TTC549 (cell line): ENCODE measurements at regions not wholly inside any gene's neighbourhood (a gene's known extent, or its start where the extent isn't known, plus 50 kb on each side); places are given as distances from the start of the nearest gene placed in this dataset.
"Not testable (repeated sequence)": the region's sequence is repeated elsewhere in the genome, so short reads cannot be mapped to it uniquely, and the experiment has no call there.

Experiments
- FAIRE-seq: peaks from 2 replicates; lab custom pipeline; 2012; peaks lifted over from hg19 to GRCh38; lab: Jason Lieb, UNC

GRCh38 chr3:150328654-150329040 lies 79.5 kb upstream of the TSC22D2 start:
- FAIRE-seq, result no peak

- FAIRE-seq, result no peak
Measured at GRCh38 chr3:150327678-150328653, 80.1 kb upstream of the TSC22D2 start.

GRCh38 chr3:150324788-150325187 lies 83.3 kb upstream of the TSC22D2 start:
- FAIRE-seq, result no peak

GRCh38 chr3:150324245-150324644 lies 83.9 kb upstream of the TSC22D2 start:
- no peak for FAIRE-seq

- no peak for FAIRE-seq
Measured at GRCh38 chr3:150323770-150324169, 84.3 kb upstream of the TSC22D2 start.

GRCh38 chr3:150323091-150323490 lies 85.0 kb upstream of the TSC22D2 start:
- FAIRE-seq, result not testable (repeated sequence)

GRCh38 chr3:150320971-150321370 lies 87.1 kb upstream of the TSC22D2 start:
- not testable (repeated sequence) for FAIRE-seq

GRCh38 chr3:150319900-150320299 lies 88.2 kb upstream of the TSC22D2 start:
- FAIRE-seq, result no peak

- FAIRE-seq, result no peak
Measured at GRCh38 chr3:150317469-150317868, 90.6 kb upstream of the TSC22D2 start.

GRCh38 chr3:150315721-150316120 lies 92.4 kb upstream of the TSC22D2 start:
- FAIRE-seq, result no peak

- no peak for FAIRE-seq
Measured at GRCh38 chr3:150314248-150315004, 93.7 kb upstream of the TSC22D2 start.

- FAIRE-seq, result no peak
Measured at GRCh38 chr3:150312018-150312657, 96.0 kb upstream of the TSC22D2 start.

GRCh38 chr3:150311156-150311555 lies 96.9 kb upstream of the TSC22D2 start:
- FAIRE-seq, result no peak

- FAIRE-seq, result no peak
Measured at GRCh38 chr3:150309557-150309956, 98.5 kb upstream of the TSC22D2 start.

GRCh38 chr3:150309257-150309542 lies 98.9 kb upstream of the TSC22D2 start:
- FAIRE-seq, result no peak

- FAIRE-seq, result no peak
Measured at GRCh38 chr3:150308481-150309256, 99.4 kb upstream of the TSC22D2 start.

GRCh38 chr3:150308037-150308319 lies 100.1 kb upstream of the TSC22D2 start:
- no peak for FAIRE-seq

GRCh38 chr3:150307311-150308036 lies 100.6 kb upstream of the TSC22D2 start:
- no peak for FAIRE-seq

- FAIRE-seq, result no peak
Measured at GRCh38 chr3:150306906-150307305, 101.2 kb upstream of the TSC22D2 start.

GRCh38 chr3:150306083-150306482 lies 102.0 kb upstream of the TSC22D2 start:
- no peak for FAIRE-seq

GRCh38 chr3:150303768-150304167 lies 104.3 kb upstream of the TSC22D2 start:
- no peak for FAIRE-seq

GRCh38 chr3:150302246-150302645 lies 105.9 kb upstream of the TSC22D2 start:
- FAIRE-seq, result no peak
